ENCODE measurements at regions not wholly inside any gene's neighbourhood (a gene's known extent, or its start where the extent isn't known, plus 50 kb on each side); places are given as distances from the start of the nearest gene placed in this dataset.

- TF ChIP-seq CTCF (IDR thresholded peaks at IDR 0.05) (no peak), POLR2A (IDR thresholded peaks at IDR 0.05) (no peak)
Measured at GRCh38 chr2:238596571-238597551, 170.1 kb downstream of the ASB1 start.

Measured in tibial nerve (tissue), 3 donors.